Astrocyte (in vitro differentiated cells and primary cell): ENCODE measurements at regions not wholly inside any gene's neighbourhood (a gene's known extent, or its start where the extent isn't known, plus 50 kb on each side); places are given as distances from the start of the nearest gene placed in this dataset.

ENCODE experiments used
- DNase-seq: peaks from one replicate; pipeline ENCODE4 v3.0.0-alpha.2; 2010; ENCODE audit warnings: low read depth
- FAIRE-seq: peaks from 2 replicates; lab custom pipeline; 2011; peaks lifted over from hg19 to GRCh38; lab: Jason Lieb, UNC
- H2AFZ ChIP-seq: 2 replicates; pipeline ENCODE4 v1.6.0; 2012; ENCODE audit warnings: low read depth, low read length, inconsistent platforms
- H3K27ac ChIP-seq: 2 replicates; pipeline ENCODE4 v1.5.1; 2011; ENCODE audit warnings: low read depth, low read length, inconsistent platforms
- H3K27me3 ChIP-seq: 2 replicates; pipeline ENCODE4 v1.6.0; 2011; ENCODE audit warnings: low read length, inconsistent platforms; ENCODE audit not compliant: insufficient read depth
- H3K36me3 ChIP-seq: 2 replicates; pipeline ENCODE4 v1.5.1; 2011; ENCODE audit warnings: low read length, inconsistent platforms; ENCODE audit not compliant: insufficient read depth
- H3K4me1 ChIP-seq: 2 replicates; pipeline ENCODE4 v1.5.1; 2011; ENCODE audit warnings: low read length, inconsistent platforms; ENCODE audit not compliant: insufficient read depth
- H3K4me2 ChIP-seq: 2 replicates; pipeline ENCODE4 v1.6.0; 2012; ENCODE audit warnings: low read length, inconsistent platforms
- H3K4me3 ChIP-seq: 2 replicates; pipeline ENCODE4 v1.5.1; 2011; ENCODE audit warnings: low read depth, mild to moderate bottlenecking, low read length, inconsistent platforms; ENCODE audit not compliant: insufficient read depth
- H3K79me2 ChIP-seq: 2 replicates; pipeline ENCODE4 v1.6.0; 2012; ENCODE audit warnings: mild to moderate bottlenecking, low read length, inconsistent platforms; ENCODE audit not compliant: insufficient read depth
- H3K9ac ChIP-seq: 2 replicates; pipeline ENCODE4 v1.6.0; 2012; ENCODE audit warnings: mild to moderate bottlenecking, low read length, inconsistent platforms
- H3K9me3 ChIP-seq: 2 replicates; pipeline ENCODE4 v1.5.1; 2012; ENCODE audit warnings: low read depth, mild to moderate bottlenecking, low read length, inconsistent platforms; ENCODE audit not compliant: insufficient read depth
- H4K20me1 ChIP-seq: 2 replicates; pipeline ENCODE4 v1.6.0; 2012; ENCODE audit warnings: low read length, inconsistent platforms; ENCODE audit not compliant: insufficient read depth
- H3K27ac Mint-ChIP-seq: one replicate; pipeline ENCODE4 v1.8.0; 2021; ENCODE audit warnings: mild to moderate bottlenecking, mixed read lengths; ENCODE audit not compliant: unreplicated experiment
- H3K27me3 Mint-ChIP-seq: one replicate; pipeline ENCODE4 v1.8.0; 2021; ENCODE audit warnings: low read depth, mixed read lengths; ENCODE audit not compliant: unreplicated experiment
- H3K36me3 Mint-ChIP-seq: one replicate; pipeline ENCODE4 v1.8.0; 2021; ENCODE audit warnings: low read depth, mixed read lengths; ENCODE audit not compliant: unreplicated experiment
- H3K4me1 Mint-ChIP-seq: one replicate; pipeline ENCODE4 v1.8.0; 2021; ENCODE audit warnings: low read depth, mixed read lengths; ENCODE audit not compliant: unreplicated experiment
- H3K4me3 Mint-ChIP-seq: one replicate; pipeline ENCODE4 v1.8.0; 2021; ENCODE audit warnings: mild to moderate bottlenecking, moderate library complexity, mixed read lengths; ENCODE audit not compliant: unreplicated experiment
- H3K9me3 Mint-ChIP-seq: one replicate; pipeline ENCODE4 v1.8.0; 2021; ENCODE audit warnings: mild to moderate bottlenecking, mixed read lengths; ENCODE audit not compliant: unreplicated experiment
- CTCF ChIP-seq: IDR thresholded peaks from 2 replicates; pipeline ENCODE4 v1.5.1; 2011; ENCODE audit warnings: low read depth, mild to moderate bottlenecking, inconsistent platforms, low read length, moderate library complexity; ENCODE audit not compliant: insufficient read depth
- EZH2 ChIP-seq: IDR thresholded peaks from 2 replicates; pipeline ENCODE4 v1.6.1; 2012; ENCODE audit warnings: mild to moderate bottlenecking, low read length, inconsistent platforms; ENCODE audit not compliant: insufficient read depth

GRCh38 chr3:44058868-44059203, 182.8 kb upstream of the TOPAZ1 start:
- H3K4me3 ChIP-seq, result no peak overlapping the region
- peaks cover 7% of the 10 kb centered on the region for H3K4me1 ChIP-seq
- no peaks in the 10 kb centered on the region for H3K9me3 ChIP-seq
- peaks cover 6% of the 10 kb centered on the region for H4K20me1 ChIP-seq
- no peaks in the 10 kb centered on the region for H3K36me3 ChIP-seq
- Mint-ChIP-seq H3K27me3 (no peaks in the 10 kb centered on the region), H3K4me3 (no peak overlapping the region), H3K36me3 (peaks cover 7% of the 10 kb centered on the region), H3K9me3 (no peaks in the 10 kb centered on the region), H3K27ac (no peak overlapping the region), H3K4me1 (peaks cover 42% of the 10 kb centered on the region)
- peak overlapping the region; percentile 79 for H3K4me2 ChIP-seq
- H3K27me3 ChIP-seq, result peaks cover 6% of the 10 kb centered on the region
- H3K27ac ChIP-seq, result no peak overlapping the region
- FAIRE-seq (no peak), DNase-seq (no peak)
- no peak overlapping the region for H3K9ac ChIP-seq
- TF ChIP-seq EZH2 (no peak), CTCF (no peak)
- no peaks in the 10 kb centered on the region for H3K79me2 ChIP-seq
- no peak overlapping the region for H2AFZ ChIP-seq

- Histone ChIP-seq H3K9me3 (no peaks in the 10 kb centered on the region), H3K4me3 (no peak overlapping the region), H3K9ac (no peak overlapping the region), H3K79me2 (no peaks in the 10 kb centered on the region), H3K36me3 (no peaks in the 10 kb centered on the region), H3K4me2 (no peak overlapping the region), H3K27me3 (peaks cover 3% of the 10 kb centered on the region), H3K4me1 (peaks cover 7% of the 10 kb centered on the region), H4K20me1 (peaks cover 6% of the 10 kb centered on the region), H3K27ac (no peak overlapping the region), H2AFZ (no peak overlapping the region)
- Mint-ChIP-seq H3K27me3 (no peaks in the 10 kb centered on the region), H3K4me3 (peak overlapping the region; percentile 40), H3K4me1 (peaks cover 46% of the 10 kb centered on the region), H3K36me3 (peaks cover 5% of the 10 kb centered on the region), H3K9me3 (no peaks in the 10 kb centered on the region), H3K27ac (no peak overlapping the region)
- DNase-seq (no peak), FAIRE-seq (no peak)
- no peak for TF ChIP-seq EZH2
- TF ChIP-seq CTCF, result no peak
Measured at GRCh38 chr3:44060164-44060563, 181.5 kb upstream of the TOPAZ1 start.

- FAIRE-seq, result no peak
- Histone ChIP-seq H4K20me1 (peaks cover 2% of the 10 kb centered on the region), H3K9me3 (no peaks in the 10 kb centered on the region), H3K79me2 (no peaks in the 10 kb centered on the region), H3K27ac (no peak overlapping the region), H3K36me3 (no peaks in the 10 kb centered on the region), H3K9ac (no peak overlapping the region), H2AFZ (no peak overlapping the region), H3K4me1 (peaks cover 5% of the 10 kb centered on the region), H3K4me2 (no peak overlapping the region), H3K27me3 (peaks cover 3% of the 10 kb centered on the region), H3K4me3 (no peak overlapping the region)
- Mint-ChIP-seq H3K4me1 (peaks cover 42% of the 10 kb centered on the region), H3K27ac (no peak overlapping the region), H3K9me3 (no peaks in the 10 kb centered on the region), H3K4me3 (no peak overlapping the region), H3K36me3 (peaks cover 4% of the 10 kb centered on the region), H3K27me3 (no peaks in the 10 kb centered on the region)
- no peak for DNase-seq
- TF ChIP-seq EZH2 (no peak), CTCF (no peak)
Measured at GRCh38 chr3:44061268-44061667, 180.4 kb upstream of the TOPAZ1 start.
